GM13977 (cell line): ENCODE measurements at regions not wholly inside any gene's neighbourhood (a gene's known extent, or its start where the extent isn't known, plus 50 kb on each side); places are given as distances from the start of the nearest gene placed in this dataset.
"Not testable (repeated sequence)": the region's sequence is repeated elsewhere in the genome, so short reads cannot be mapped to it uniquely, and the experiment has no call there.

Source experiments
- DNase-seq: peaks from one replicate; pipeline ENCODE4 v3.0.0; 2012; ENCODE audit warnings: low spot score
- in situ Hi-C: fragments of 300-500 bp; cut with MboI; formaldehyde crosslinking; loops from one replicate; pipeline ENCODE4 v1.12.0; 2022; ENCODE audit warnings: low sequenced_read_pairs, low pct_unique_long_range_greater_than_20kb, mixed read lengths, inconsistent platforms; ENCODE audit not compliant: unreplicated experiment
- TF ChIP-seq, protein P1 (sequence below): IDR thresholded peaks from 2 replicates; pipeline ENCODE4 v1.5.1; 2012; ENCODE audit warnings: mild to moderate bottlenecking, control low read depth; ENCODE audit not compliant: insufficient read depth; ENCODE audit errors: extremely low read depth, missing control alignments

DNA sequence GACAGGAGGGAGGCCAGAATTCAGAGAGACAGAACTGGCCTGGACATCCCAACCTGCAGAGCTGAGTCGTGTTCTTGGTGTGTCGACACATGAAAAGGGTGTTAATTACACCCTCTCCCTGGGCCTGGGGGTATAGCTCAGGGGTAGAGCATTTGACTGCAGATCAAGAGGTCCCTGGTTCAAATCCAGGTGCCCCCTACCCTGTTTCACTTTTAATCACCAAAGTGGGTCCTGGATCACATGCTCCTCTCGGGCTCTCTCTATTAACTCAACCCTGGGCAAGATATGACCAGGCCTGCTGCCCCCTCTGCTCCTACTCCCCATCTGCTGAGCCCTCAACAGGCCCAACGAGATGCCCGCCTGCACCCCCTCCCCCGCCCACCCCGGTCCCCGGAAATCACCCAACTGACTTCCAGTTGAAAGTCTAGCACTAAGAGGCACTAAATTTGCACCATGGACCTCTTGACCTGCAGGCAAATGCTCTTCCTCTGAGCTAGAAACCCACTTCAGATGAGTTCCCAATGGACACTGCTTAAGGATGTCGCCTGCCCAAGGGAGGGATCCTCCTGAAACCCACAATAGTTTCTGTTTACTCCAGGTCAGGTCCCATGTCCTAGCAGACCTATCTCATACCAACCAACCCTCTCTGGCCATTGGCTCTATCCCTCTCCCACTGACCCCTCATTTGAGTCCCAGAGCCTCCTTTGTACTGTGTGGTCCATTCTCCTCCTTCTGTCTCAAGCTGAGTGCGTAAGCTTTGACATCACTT is 137.6 kb downstream of the ZNF467 start:
- in situ Hi-C loops: no loop called here
- TF ChIP-seq, protein P1, sequence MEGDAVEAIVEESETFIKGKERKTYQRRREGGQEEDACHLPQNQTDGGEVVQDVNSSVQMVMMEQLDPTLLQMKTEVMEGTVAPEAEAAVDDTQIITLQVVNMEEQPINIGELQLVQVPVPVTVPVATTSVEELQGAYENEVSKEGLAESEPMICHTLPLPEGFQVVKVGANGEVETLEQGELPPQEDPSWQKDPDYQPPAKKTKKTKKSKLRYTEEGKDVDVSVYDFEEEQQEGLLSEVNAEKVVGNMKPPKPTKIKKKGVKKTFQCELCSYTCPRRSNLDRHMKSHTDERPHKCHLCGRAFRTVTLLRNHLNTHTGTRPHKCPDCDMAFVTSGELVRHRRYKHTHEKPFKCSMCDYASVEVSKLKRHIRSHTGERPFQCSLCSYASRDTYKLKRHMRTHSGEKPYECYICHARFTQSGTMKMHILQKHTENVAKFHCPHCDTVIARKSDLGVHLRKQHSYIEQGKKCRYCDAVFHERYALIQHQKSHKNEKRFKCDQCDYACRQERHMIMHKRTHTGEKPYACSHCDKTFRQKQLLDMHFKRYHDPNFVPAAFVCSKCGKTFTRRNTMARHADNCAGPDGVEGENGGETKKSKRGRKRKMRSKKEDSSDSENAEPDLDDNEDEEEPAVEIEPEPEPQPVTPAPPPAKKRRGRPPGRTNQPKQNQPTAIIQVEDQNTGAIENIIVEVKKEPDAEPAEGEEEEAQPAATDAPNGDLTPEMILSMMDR: no peak
- DNase-seq: no peak

DNA sequence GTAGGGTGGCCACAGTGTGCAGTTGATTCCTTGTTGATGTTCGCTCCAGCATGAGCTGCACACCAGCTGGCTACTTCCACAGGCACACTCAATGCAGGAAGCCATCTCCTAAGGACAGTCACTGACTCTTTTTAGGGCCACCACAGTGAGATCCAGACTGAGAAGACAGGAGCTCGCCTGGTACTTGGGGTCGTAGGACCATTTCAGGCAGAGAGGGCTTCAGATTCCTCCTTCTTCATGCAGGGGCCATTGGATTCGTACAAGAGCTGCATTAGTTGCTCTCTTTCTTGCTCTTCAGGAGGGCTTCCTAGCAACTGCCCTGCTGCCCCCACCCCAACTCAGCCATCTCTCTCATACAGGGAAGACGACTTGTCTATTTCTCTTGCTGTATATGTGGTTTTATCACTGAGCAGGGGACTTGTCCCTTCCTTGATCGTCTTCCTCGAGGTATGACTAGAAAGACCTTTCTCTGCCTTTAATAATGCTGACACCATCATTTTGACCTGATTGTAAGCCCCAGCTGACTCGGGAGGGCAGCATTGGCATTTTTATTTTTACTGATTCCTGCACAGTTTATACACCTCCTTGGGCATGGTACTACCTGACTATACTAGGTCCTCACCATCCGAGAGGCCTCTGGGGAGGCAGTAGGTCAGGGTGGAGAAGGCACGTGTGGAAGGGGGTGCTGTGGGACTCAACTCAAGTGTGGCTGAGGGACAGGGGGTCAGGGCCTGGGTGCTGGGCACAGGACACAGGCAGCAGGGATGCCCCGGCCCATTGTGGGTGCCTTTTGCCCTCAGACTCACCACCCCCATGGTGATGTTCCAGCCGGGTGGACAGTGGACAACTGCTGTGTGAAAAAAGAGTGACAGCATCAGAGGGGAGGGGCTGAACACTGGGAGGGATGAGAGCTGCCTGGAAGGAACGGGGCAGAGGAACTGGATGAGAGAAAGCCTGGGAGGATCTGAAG is 136.7 kb upstream of the ZNF746 start:
- TF ChIP-seq, protein P1: no peak
- no peak for DNase-seq
- in situ Hi-C loops: no loop called here

DNA sequence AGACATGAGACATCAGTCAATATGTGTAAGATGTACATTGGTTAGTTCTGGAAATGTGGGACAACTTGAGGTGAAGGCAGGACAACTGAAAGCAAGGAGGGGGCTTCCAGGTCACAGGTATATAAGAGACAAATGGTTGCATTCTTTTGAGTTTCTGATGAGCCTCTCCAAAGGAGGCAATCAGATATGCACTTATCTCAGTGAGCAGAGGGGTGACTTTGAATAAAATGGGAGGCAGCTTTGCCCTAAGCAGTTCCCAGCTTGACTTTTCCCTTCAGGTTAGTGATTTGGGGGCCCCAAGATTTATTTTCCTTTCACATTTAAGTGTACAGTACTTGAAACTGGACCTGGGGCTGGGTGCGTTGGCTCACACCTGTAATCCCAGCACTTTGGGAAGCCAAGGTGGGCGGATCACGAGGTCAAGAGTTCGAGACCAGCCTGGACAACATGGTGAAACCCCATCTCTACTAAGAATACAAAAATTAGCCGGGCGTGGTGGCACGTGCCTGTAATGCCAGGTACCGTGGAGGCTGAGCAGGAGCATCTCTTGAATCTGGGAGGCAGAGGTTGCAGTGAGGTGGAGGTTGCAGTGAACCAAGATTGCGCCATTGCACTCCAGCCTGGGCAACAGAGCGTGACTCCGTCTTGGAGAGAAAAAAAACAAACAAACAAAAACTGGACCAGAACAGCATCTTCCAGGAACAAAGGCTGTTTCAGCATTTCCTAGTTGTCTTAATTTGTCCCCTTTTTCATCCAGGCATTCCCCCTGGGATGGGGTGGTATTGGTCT is 130.9 kb upstream of the ZNF746 start:
- DNase-seq, in situ Hi-C loops: not testable (repeated sequence)

DNA sequence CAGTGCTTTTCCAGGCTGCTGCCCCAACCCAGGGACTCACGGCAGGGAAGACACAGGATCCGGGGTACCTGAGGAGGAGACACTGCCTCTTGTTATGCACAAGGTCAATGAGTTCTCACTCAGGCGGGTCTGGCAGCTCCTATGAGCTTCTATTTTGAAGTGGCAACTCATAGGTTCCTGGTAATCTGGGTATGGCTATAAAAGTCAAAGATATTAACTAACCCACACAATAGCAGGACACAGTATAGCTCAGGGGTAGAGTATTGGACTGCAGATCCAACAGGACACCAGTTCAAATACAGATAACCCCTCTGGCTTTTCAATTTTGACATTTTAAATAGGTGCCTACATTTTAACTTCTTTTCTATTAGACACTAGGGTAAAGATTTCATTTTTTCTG is 130.3 kb upstream of the ZNF746 start:
- no peak for DNase-seq
- TF ChIP-seq, protein P1: no peak
- in situ Hi-C loops: no loop called here

DNA sequence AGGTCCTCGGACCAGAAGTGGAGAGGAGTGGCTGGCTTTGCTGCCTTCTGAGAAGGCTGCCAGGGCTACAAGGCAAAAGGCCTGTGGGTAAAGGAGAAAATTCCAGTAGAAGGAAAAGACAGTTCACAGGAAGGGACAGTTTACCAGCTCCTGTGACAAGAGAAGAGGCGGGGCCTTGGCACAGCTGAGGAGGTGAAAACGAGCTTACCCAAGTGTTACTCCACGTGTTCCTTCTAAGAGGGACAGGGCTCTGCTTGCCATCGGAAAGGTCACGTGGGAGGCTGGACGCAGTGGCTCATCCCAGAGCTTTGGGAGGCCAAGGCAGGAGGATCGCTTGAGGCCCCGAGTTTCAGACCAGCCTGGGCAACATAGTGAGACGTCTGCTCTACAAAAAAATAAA is 129.4 kb upstream of the ZNF746 start:
- TF ChIP-seq, protein P1: no peak
- no peak for DNase-seq
- in situ Hi-C loops: no loop called here

DNA sequence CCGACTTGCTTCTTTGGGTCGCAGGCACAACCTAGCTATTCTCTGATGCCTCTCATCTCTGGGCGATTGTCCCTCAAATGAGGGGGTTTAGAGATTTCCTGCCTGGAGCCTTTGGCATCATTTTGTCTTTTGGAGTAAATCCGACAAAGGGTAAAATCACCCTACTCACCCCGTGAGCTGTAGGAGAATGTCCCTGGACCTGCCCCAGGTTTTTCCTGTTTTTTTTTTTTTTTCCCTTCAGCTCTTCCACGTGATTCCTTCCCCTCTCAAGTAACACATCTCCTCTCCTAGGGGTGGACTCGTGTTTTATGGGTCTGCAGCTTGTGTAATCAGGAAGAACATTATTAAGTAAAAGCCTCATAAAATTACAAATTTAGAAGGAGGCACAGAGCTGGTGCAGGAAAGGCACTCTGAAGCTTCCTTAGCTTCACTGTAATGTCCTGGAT is 128.4 kb upstream of the ZNF746 start:
- TF ChIP-seq, protein P1: no peak
- no peak for DNase-seq
- in situ Hi-C loops: no loop called here
